LNCaP clone FGC (cell line): ENCODE measurements at regions not wholly inside any gene's neighbourhood (a gene's known extent, or its start where the extent isn't known, plus 50 kb on each side); places are given as distances from the start of the nearest gene placed in this dataset.

Experiments used
- DNase-seq: peaks from one replicate; pipeline ENCODE4 v3.0.0-alpha.2; 2011; ENCODE audit warnings: low read depth
- H3K4me3 ChIP-seq: 2 replicates; pipeline ENCODE4 v1.5.1; 2011; ENCODE audit warnings: mild to moderate bottlenecking, low read depth, low read length, control low read depth
- TF ChIP-seq, protein P1 (sequence below): IDR thresholded peaks from 2 replicates; pipeline ENCODE4 v1.5.1; 2012; ENCODE audit warnings: mild to moderate bottlenecking; ENCODE audit not compliant: control insufficient read depth, insufficient read depth; ENCODE audit errors: extremely low read depth

DNA sequence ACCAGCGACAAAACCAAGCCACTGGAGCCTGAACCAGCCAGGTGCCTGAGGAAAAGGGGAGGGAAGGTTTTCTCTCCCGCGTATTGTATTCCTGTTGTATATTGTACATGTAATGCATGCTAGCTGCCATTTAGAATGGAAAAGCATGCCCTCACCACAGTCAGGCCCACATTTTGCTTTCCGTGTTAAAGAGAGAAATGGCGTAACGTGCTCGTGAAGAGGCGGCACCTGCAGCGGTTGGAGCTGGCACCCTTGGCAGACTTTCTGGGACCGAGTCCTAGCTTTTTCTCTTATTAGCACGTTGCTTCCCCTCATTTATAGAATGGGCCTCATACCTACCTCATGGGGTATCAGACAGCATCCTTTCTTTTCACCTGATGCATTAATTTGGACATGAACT is 135.3 kb upstream of the IRF2BP2 start:
- H3K4me3 ChIP-seq = no peak overlapping the region
- no peak for DNase-seq
- TF ChIP-seq, protein P1, sequence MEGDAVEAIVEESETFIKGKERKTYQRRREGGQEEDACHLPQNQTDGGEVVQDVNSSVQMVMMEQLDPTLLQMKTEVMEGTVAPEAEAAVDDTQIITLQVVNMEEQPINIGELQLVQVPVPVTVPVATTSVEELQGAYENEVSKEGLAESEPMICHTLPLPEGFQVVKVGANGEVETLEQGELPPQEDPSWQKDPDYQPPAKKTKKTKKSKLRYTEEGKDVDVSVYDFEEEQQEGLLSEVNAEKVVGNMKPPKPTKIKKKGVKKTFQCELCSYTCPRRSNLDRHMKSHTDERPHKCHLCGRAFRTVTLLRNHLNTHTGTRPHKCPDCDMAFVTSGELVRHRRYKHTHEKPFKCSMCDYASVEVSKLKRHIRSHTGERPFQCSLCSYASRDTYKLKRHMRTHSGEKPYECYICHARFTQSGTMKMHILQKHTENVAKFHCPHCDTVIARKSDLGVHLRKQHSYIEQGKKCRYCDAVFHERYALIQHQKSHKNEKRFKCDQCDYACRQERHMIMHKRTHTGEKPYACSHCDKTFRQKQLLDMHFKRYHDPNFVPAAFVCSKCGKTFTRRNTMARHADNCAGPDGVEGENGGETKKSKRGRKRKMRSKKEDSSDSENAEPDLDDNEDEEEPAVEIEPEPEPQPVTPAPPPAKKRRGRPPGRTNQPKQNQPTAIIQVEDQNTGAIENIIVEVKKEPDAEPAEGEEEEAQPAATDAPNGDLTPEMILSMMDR = no peak

DNA sequence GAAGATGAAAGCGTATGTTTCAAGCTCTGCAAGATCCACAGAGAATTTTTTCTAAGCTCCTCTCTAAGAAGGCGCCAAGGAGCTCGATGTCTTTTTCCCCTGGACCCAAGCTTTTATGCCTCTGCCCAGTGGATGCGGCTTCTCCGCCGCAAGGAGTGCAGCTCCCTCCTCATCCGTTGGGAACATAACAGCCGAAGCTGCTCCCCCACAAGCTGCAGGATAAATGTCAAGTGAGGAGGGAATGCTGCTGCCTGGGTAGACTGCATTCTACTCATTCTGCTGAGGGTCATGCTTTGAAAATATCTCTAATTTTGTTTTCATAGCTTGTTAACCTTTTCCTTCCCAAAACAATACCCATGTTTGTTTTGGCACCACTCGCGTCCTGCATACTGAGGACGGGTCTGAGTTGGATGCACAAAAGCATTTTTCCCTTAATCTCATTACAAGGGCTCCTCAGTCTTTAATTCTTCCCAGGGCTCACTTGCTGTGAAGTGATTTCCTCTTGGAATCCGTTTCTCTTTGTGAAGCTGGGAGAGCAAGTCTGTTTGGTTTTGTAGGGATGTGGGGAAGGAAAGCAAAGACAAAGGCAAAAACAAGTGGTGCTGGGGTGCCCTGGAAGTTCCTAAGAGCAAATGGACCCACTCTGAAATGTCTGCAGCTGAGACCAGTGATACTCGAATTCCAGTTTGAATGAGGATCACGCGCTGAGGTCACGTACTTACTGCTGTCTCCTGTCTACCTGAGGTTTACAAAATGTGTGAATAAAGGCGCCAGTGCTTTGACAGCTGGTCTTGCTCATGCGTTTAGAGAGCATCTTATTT is 134.0 kb upstream of the IRF2BP2 start:
- no peak for DNase-seq
- TF ChIP-seq, protein P1 = no peak
- no peak overlapping the region for H3K4me3 ChIP-seq

DNA sequence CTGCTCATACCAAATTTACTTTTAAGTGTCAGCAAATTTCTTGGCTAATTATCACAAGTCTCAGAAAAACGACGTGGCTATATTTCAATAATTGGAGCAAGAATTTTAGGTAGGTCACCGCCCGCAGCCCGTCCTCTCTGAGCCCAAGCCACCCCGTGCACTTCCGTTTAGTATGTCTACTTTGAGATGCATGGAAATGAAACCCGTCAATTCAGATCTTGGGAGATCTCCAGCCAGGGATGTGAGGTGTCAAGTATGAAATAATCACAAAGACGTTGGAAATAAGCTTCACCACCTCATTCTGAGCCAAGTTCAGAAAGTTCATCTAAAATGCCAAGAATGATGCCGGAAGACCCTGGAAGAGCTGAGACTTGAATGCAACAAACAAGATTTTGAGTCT is 132.6 kb upstream of the IRF2BP2 start:
- DNase-seq = no peak
- TF ChIP-seq, protein P1 = no peak

DNA sequence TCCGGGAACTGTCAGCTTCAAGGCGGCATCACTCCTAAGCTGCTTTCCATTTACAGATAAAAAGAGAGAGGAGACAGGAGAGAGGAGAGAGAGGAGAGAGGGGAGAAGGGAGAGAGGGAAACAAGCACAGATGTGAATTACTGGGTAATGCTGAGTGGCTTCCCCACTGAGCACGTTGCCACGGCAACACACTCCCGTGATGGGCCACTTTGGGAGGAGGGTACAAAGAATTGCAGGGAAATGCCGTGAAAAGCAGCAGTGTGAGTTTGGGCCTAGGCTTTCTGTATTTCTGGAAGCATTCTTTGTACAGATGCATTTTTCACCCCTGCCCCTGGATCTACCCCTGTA is 128.0 kb upstream of the IRF2BP2 start:
- no peak overlapping the region for H3K4me3 ChIP-seq
- DNase-seq = no peak
- TF ChIP-seq, protein P1 = no peak

More for the DNA sequence above, 132.6 kb upstream of the IRF2BP2 start:
- H3K4me3 ChIP-seq = no peak overlapping the region

DNA sequence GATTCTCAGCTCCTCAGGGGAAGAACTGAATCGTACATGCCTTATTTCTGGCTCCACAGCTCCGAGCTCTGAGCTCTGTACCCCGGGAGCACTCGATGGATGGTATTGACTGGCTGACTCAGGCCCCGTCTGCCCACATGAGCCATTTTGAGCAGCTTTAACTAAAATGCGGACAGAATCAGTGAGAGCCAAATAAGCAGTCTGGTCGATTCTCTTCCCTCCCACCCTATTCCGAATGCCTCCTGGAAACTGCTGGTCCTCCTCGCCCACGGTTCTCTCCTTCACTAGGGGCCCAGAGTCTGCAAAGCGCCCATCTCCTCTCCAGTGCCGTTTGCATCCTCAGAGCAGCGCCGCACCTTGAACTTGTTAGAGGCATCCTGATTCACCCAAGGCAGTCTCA is 125.9 kb upstream of the IRF2BP2 start:
- TF ChIP-seq, protein P1 = no peak
- H3K4me3 ChIP-seq = no peak overlapping the region
- no peak for DNase-seq

DNA sequence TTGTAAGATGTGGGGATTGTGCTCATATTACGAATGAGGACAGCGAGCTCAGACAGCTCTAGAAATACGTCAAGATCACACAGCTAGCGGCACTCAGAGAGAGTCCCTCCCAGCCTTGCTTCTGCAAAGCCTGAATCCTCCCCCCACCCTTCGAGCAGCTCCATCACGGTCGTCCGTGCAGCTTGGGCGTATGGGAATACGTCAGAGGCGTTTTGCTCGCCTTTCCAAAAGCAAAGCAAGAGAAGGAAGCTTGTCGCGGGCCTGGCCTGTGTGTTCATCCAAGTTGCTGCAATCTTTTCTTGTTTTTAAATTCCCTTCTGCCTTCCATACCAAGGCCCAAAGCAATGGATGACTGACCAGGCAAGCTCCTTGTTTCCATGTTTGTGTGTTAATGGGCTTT is 125.5 kb upstream of the IRF2BP2 start:
- DNase-seq = no peak
- H3K4me3 ChIP-seq = no peak overlapping the region
- TF ChIP-seq, protein P1 = no peak

DNA sequence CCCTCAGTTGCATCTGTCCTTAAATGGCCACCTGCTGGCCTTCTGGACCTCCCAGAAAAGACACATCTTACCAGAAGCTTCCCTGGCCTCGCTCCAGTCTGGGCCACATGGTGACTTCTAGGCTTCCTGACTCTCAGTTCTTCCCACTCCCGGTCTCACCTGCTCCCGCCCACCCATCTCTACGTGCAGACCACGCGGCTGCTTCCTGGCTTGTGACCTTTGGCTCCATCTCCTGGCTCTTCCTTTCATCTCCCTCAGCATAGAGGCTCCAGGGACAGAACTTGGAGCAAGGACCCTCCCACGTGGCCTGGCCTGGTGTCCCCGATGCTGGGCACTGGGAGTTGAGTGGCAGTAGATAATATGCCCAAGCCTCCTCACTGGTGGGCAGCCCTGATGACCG is 124.9 kb upstream of the IRF2BP2 start:
- TF ChIP-seq, protein P1 = no peak
- DNase-seq = no peak

More for the DNA sequence above, 124.9 kb upstream of the IRF2BP2 start:
- H3K4me3 ChIP-seq = no peak overlapping the region
